NCI-H187 treated with DMSO at 0.1 percent for 48 hours (cell line): ENCODE measurements at regions not wholly inside any gene's neighbourhood (a gene's known extent, or its start where the extent isn't known, plus 50 kb on each side); places are given as distances from the start of the nearest gene placed in this dataset.
"Not testable (repeated sequence)": the region's sequence is repeated elsewhere in the genome, so short reads cannot be mapped to it uniquely, and the experiment has no call there.

Experiments
- DNase-seq: peaks from one replicate; lab custom pipeline; 2025; lab: John Stamatoyannopoulos, UW

GRCh38 chr6:142637624-142638351 lies 307.2 kb downstream of the HIVEP2 start:
- no peak for DNase-seq

GRCh38 chr6:142642651-142643050 lies 302.3 kb downstream of the HIVEP2 start:
- no peak for DNase-seq

DNA sequence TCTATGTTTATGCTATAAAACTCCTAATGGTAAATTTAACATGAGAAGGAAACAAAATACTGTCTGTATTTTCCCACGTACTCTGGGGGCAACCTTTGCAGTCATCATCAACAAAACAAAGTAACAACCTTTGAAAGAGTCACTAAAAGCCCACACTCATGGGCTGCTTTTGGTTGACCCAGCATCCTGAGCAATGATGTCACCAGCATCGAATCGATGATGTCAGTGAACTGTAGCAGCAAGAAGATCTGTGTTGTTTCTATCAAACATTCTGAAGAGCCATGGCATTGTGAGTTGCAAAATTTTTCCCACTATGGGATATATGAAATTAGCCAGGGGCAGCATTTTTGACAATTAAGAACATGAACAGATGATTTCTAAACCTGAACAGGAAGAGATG lies 300.1 kb downstream of the HIVEP2 start:
- DNase-seq, result no peak

- no peak for DNase-seq
These were observed 299.3 kb downstream of the HIVEP2 start for GRCh38 chr6:142645663-142646062.

DNA sequence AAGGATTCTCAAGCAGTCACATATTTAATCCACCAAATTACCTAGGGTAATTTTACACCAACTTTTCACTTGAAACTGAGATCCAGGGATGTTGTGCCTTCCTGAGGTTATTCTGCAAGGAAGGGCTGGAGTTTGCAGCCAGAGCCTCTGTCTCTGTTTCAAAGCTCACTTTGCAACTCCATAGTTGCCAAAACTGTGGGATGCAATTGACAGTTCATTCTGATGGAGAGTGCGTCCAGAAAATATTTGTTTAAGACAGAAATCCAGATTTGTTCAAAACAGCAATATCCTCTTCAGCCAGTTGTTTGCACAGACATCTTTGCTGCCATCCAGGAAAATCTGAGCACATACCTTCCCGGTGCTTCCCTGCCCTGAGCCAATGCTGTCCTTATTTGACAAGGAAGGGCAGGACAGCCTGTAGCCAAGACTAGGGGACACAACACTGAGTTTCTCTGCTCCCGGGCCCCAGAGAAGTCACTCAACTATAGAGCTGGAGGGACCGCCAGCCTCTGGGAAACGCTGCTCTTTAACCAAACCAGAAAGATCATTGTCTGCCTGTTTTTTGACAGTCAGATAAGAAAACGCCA lies 297.4 kb downstream of the HIVEP2 start:
- no peak for DNase-seq

- no peak for DNase-seq
These were observed 296.9 kb downstream of the HIVEP2 start for GRCh38 chr6:142648036-142648451.

GRCh38 chr6:142648526-142648925 lies 296.4 kb downstream of the HIVEP2 start:
- no peak for DNase-seq

DNA sequence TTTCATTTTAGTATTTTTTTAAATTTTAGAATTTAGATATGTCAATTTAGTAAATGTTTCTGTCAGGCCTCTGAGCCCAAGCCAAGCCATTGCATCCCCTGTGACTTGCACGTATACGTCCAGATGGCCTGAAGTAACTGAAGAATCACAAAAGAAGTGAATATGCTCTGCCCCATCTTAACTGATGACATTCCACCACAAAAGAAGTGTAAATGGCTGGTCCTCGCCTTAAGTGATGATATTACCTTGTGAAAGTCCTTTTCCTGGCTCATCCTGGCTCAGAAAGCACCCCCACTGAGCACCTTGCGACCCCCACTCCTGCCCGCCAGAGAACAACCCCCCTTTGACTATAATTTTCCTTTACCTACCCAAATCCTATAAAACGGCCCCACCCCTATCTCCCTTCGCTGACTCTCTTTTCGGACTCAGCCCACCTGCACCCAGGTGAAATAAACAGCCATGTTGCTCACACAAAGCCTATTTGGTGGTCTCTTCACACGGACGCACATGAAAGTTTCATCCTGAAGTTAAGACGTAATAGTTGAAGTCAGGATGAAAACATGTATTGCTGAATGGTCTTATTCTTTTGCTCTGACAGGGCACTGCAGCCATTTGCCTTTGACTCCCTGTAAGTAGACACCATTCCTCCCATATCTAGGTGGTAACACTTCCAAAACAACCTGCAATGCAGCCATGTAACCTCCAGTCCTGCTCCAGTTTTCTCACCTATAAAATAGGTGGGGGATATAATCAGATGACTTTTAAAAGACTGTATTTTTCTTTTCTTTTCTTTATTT lies 295.3 kb downstream of the HIVEP2 start:
- DNase-seq, result not testable (repeated sequence)

- no peak for DNase-seq
These were observed 293.6 kb downstream of the HIVEP2 start for GRCh38 chr6:142651384-142651783.

DNA sequence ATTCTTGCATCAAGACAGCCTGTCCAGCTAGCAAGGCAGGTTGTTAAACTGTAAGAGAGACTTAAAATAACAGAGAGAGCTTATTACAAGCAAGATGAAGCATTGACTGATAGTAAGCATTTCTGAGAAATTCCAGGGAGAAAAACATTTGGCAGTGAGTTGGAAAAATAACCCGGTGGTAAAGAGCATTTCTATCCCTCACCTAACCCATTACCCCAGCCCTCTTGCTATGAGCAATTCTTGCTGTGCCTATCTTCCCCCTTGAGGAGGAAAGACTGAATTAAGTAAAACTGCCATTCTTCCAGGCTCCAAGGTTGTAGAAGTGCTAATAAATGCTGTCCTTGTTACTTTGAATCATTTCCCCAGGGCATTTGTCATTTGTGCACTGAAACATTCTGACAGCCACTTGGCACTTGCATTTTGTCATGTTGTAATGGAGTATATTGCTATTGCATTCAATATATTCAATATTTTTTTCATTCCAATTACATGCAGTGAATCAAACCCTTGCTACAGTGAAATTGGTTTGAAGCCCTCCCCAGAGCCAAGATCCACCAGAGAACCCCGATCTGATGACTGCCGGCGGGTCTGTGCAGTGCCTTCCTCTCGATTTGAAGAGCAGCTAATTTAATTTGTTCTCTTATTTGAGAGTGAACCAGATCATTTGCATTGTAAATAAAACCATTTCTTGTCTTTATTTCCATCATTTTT lies 291.1 kb downstream of the HIVEP2 start:
- DNase-seq, result no peak

GRCh38 chr6:142659661-142660060 lies 285.3 kb downstream of the HIVEP2 start:
- no peak for DNase-seq

DNA sequence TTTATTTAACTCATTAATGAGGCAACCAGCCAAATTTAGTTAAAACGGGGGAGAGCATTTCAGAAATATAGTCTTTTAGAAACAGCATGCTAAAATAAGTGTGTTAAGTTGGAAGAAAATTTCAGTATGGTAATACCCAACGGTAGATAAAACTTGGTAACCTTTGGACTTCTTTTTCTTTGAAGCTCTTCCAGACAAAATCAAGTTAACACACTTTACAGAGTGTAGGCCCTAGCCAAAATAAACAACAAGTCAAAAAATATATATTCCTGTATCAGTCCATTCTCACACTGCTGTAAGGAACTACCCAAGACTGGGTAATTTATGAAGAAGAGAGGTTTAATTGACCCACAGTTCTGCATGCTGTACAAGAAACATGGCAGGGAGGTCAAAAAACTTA lies 279.6 kb downstream of the HIVEP2 start:
- DNase-seq, result no peak

DNA sequence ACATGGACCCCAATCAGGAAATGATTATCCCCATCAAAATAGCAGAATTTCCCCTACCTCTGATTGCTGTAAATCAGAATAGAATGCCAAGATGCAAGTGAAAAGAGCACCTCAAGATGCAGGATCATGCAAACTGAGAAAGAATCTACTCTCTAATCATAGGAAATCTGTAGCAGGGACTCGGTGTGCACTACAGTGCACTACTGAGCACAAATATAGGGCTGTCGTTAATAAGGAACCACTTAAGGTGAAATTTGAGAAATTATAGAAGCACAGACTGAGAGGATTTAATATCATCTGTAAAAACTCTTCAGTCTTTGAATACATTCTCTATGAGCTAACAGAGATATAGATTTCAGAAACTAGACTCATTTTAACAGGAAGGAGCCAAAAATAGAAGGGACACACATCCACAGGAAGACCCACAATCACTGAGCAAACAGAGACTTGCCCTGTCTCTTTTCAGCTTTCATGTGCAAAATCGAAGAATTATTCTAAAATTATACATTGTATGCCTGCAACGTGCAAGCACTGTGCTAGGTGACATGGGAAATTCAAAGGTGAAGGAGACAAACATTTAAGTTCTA lies 278.3 kb downstream of the HIVEP2 start:
- no peak for DNase-seq

DNA sequence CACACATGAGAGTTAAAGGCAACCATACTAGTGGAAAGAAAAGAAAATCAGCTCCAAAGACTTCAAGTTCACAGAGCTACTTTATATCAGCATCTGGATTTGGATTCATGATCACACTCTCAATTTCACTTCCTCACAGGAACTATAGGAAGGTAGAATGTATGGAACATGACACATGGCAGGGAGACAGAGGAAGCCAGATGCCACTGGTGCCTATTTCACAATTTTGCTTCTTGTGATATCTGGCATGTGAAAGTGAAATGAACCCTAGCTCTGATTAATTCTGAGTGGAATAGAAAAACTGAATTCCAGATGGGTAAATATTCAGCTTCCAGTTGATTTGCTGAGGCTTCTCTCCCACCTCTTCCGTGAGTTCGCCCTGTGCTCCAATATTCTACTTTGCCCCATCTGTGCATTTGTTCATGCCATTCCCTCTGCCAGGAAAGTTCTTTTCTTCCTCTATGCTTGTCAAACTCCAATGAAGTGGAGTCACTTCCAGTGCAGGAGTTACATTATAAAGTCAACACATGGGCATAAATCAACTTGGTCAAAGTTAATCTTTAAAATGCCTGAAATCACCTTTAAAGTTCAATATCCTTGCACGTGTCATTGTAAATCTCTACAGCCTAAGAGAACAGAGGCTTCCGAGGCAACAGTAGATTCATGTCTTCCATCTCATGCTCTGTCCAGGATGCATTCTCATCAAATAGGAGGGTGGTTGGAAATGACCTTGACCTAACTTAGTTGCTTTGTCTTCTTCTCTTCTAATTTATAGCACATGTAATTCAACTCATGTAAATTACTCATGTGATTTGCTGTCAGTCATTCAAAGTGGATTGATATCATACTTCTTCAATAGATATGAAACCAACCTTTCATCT lies 275.3 kb downstream of the HIVEP2 start:
- DNase-seq, result no peak

- no peak for DNase-seq
These were observed 273.2 kb downstream of the HIVEP2 start for GRCh38 chr6:142671791-142672190.

- no peak for DNase-seq
These were observed 269.5 kb downstream of the HIVEP2 start for GRCh38 chr6:142675517-142675916.

DNA sequence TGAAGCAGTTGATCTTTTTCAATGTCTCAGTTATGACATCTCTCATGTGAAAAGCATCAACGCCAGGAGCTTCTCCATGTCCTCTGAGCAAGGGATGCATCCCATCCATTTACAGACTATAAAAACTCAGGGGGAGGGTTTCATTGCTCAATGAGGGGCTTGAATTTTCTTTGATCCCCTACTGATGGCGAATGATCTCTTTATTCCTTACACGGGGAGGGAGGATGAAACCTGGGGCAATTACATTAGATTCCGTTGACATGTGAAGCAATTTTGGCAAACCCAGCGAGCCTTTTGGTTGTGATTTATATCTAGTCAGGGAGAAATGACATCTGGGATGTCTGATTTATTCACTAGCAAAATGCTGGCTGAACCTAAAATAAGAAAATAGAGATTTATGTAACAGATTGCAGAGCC lies 268.9 kb downstream of the HIVEP2 start:
- no peak for DNase-seq

DNA sequence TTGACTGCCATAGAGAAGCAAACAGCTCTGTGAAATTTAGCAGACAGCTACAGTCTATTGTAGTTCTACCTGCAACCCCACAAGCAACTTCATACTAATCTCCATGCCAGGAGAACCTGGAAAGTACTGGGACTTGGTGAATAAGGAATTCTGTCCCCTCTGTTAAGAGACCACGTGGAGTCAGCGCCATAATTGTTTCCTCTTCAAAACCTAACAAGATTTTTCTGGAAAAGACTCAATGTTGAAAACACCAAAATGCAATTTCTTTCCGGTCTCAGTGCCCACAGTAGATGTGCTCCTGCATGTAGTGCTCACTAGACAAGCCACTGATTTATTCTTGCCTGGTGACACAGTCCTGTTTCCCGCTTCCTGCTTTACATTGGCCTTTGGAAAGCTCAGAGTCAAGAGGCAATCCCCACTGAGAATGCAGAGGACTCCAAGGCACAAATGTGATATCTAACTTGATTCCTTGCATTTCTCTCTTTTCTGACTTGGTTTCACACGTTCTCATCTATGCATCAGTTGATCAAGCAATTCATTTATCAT lies 268.3 kb downstream of the HIVEP2 start:
- DNase-seq, result no peak

DNA sequence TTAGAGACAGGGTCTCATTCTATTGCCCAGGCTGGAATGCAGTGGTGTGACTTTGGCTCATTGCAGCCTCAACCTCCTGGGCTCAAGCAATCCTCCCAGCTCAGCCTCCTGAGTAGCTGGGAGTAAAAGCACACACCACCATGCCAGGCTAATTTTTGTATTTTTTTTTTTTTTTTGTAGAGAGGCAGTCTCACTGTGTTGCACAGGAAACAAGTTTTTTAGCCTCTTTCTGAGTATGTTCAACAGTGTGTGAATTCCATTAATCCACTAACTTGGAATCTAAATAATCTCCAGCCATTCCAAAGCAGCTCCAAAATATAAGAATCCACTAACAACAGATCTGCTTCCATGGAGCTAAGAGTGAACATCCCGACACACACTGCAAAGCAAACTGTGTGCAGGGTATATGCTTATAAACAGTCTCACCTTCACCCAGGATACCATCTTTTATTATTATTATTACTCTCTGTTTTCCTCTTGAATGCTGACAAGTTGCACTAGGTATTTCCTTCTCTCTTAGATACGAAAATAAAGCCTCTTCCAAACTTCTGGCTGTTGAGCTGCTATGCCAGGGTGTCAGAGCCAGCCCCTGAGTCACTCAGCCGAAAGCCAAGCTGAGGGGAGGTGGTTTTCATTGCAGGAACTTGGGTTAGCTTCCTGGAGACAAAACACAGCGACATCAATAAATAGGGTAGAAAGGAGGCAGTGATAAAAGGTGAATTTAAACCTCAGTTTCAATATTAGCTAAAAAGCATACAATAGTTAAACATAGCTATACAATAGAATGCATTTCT lies 264.9 kb downstream of the HIVEP2 start:
- no peak for DNase-seq

DNA sequence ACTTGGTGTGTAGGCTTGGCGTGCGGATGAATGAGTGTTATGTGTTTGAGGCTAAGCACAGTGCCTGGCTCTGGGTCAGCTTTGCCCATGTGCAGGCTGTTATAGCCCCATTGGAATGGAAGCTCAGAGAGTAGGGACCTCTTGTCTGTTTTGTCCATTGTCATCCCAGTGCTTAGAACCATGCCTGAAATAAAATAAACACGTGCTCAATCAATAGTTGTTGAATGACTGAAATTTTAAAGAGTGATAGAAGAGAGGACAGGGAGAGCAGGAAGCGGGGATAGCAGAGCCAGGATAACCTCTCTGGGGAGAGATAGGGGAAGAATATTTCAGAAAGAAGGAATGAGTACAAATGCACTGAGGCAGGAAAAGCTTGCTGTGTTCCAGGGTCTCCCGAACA lies 263.9 kb downstream of the HIVEP2 start:
- DNase-seq, result no peak
